H1 (cell line): ENCODE measurements at regions not wholly inside any gene's neighbourhood (a gene's known extent, or its start where the extent isn't known, plus 50 kb on each side); places are given as distances from the start of the nearest gene placed in this dataset.
"Not testable (repeated sequence)": the region's sequence is repeated elsewhere in the genome, so short reads cannot be mapped to it uniquely, and the experiment has no call there.

Experiments
- ASH2L ChIP-seq: fragments of 200-600, 300-600 bp; sonication (generic); IDR thresholded peaks from one replicate; pipeline ENCODE4 v1.7.1; 2017; ENCODE audit warnings: low read length
- CEBPB ChIP-seq: IDR thresholded peaks from 2 replicates; pipeline ENCODE4 v1.6.1; 2012; ENCODE audit warnings: low read depth, low read length
- EGR1 ChIP-seq: IDR thresholded peaks from 2 replicates; pipeline ENCODE4 v1.6.1; 2011; ENCODE audit warnings: low read depth, low read length, borderline replicate concordance
- EZH2 ChIP-seq: fragments of 200-600 bp; sonication (generic); IDR thresholded peaks from 2 replicates; pipeline ENCODE4 v1.7.1; 2012; ENCODE audit warnings: low read depth, mild to moderate bottlenecking, moderate library complexity, low read length, inconsistent platforms; ENCODE audit not compliant: severe bottlenecking
- POLR2A ChIP-seq, 2 experiments: IDR thresholded peaks; 1 replicate in 1 of 2; 2 replicates in 1 of 2; pipeline ENCODE4 v1.6.1; 2011; ENCODE audit warnings: low read depth in 2 of 2, low read length in 2 of 2, mild to moderate bottlenecking in 2 of 2; ENCODE audit errors: control extremely low read depth in 1 of 2
- POLR2AphosphoS5 ChIP-seq: IDR thresholded peaks from 2 replicates; pipeline ENCODE4 v1.6.1; 2011; ENCODE audit warnings: low read depth, low read length
- TCF12 ChIP-seq: IDR thresholded peaks from 2 replicates; pipeline ENCODE4 v1.6.1; 2011; ENCODE audit warnings: low read depth, mild to moderate bottlenecking, low read length
- ZNF274 ChIP-seq: IDR thresholded peaks from 2 replicates; pipeline ENCODE4 v1.7.0; 2012; ENCODE audit warnings: low read length, borderline replicate concordance; ENCODE audit errors: extremely low read depth
- TF ChIP-seq, protein P1 (sequence below), 3 experiments: IDR thresholded peaks; 1 replicate in 2 of 3; 2 replicates in 1 of 3; pipeline versions ENCODE4 v1.5.1 to v1.6.1; 2011; ENCODE audit warnings: low read length in 3 of 3, mild to moderate bottlenecking in 3 of 3, inconsistent platforms in 2 of 3, low read depth in 1 of 3, moderate library complexity in 1 of 3; ENCODE audit not compliant: insufficient read depth in 1 of 3; ENCODE audit errors: control extremely low read depth in 1 of 3
- TF ChIP-seq, protein P2 (sequence below): IDR thresholded peaks from 2 replicates; pipeline ENCODE4 v1.6.1; 2011; ENCODE audit warnings: low read depth, mild to moderate bottlenecking, low read length; ENCODE audit not compliant: insufficient read depth
- TF ChIP-seq, protein P3 (sequence below): IDR thresholded peaks from 2 replicates; pipeline ENCODE4 v1.6.1; 2011; ENCODE audit warnings: low read length, improper control_type of control experiment

DNA sequence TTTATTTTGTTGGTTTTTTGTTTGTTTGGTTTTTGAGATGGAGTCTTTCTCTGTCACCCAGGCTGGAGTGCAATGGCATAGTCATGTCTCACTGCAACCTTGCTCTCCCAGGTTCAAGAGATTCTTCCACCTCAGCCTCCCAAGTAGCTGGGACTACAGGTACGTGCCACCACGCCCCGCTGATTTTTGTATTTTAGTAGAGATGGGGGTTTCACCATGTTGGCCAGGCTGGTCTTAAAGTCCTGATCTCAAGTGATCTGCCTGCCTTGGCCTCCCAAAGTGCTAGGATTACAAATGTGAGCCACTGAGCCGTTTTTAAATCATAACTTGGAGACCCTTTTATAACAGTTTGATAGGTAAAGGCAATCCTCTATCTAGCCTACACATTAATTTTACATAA, 95.9 kb upstream of the MIR17HG start:
- TF ChIP-seq POLR2AphosphoS5; CEBPB; POLR2A (IDR thresholded peaks at IDR 0.05; ENCODE audit: control extremely low read depth in 1 of 2, low read depth in 2 of 2, low read length in 2 of 2); ASH2L; ZNF274; EZH2; TCF12; EGR1: not testable (repeated sequence)
- TF ChIP-seq, protein P1, sequence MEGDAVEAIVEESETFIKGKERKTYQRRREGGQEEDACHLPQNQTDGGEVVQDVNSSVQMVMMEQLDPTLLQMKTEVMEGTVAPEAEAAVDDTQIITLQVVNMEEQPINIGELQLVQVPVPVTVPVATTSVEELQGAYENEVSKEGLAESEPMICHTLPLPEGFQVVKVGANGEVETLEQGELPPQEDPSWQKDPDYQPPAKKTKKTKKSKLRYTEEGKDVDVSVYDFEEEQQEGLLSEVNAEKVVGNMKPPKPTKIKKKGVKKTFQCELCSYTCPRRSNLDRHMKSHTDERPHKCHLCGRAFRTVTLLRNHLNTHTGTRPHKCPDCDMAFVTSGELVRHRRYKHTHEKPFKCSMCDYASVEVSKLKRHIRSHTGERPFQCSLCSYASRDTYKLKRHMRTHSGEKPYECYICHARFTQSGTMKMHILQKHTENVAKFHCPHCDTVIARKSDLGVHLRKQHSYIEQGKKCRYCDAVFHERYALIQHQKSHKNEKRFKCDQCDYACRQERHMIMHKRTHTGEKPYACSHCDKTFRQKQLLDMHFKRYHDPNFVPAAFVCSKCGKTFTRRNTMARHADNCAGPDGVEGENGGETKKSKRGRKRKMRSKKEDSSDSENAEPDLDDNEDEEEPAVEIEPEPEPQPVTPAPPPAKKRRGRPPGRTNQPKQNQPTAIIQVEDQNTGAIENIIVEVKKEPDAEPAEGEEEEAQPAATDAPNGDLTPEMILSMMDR (IDR thresholded peaks at IDR 0.05; ENCODE audit: control extremely low read depth in 1 of 3, insufficient read depth in 1 of 3, low read depth in 1 of 3, low read length in 3 of 3), result not testable (repeated sequence)
- TF ChIP-seq, protein P2, sequence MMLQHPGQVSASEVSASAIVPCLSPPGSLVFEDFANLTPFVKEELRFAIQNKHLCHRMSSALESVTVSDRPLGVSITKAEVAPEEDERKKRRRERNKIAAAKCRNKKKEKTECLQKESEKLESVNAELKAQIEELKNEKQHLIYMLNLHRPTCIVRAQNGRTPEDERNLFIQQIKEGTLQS, result not testable (repeated sequence)
- TF ChIP-seq, protein P3, sequence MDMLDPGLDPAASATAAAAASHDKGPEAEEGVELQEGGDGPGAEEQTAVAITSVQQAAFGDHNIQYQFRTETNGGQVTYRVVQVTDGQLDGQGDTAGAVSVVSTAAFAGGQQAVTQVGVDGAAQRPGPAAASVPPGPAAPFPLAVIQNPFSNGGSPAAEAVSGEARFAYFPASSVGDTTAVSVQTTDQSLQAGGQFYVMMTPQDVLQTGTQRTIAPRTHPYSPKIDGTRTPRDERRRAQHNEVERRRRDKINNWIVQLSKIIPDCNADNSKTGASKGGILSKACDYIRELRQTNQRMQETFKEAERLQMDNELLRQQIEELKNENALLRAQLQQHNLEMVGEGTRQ, result not testable (repeated sequence)
